ENCODE measurements at regions not wholly inside any gene's neighbourhood (a gene's known extent, or its start where the extent isn't known, plus 50 kb on each side); places are given as distances from the start of the nearest gene placed in this dataset.
"Not testable (repeated sequence)": the region's sequence is repeated elsewhere in the genome, so short reads cannot be mapped to it uniquely, and the experiment has no call there.

DNA sequence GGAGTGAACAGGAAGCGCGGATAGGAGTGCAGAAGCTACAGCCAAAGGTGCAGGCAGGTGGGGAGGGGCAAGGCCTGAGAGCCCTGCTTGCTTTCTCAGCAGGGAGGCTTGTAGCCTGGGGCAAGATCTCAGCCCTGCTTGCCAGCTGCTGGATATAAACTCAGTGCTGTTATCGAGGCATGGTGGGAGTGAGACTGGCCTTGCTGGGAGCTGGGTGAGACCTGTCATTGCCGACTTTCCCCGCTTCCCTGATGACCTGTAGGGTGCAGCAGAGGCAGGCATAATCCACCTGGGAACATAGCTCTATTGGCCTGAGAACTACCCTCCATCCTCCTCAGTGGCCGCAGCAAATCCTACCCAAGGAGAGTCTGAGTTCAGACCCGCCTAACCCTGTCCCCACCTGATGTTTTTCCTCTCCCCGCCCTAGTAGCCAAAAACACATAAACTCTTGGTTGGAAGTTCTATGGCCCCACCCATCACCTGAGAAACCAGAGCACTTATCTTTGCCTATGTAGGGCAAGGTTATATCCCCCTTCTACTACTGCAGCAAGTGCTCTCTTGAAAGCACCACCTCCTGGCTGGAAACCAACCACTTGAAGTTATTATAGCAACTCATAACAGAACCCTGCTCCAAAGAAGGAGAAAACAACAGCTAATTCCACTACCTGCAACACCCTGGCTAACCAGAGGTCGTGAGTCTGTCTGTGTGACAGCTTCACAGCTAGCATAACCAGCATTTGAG is 80.7 kb downstream of the FHIP1A start:
- H3K27me3 ChIP-seq = no peaks in the 10 kb centered on the region
- no peak overlapping the region for H3K4me3 ChIP-seq
- H3K9me3 ChIP-seq (ENCODE audit: low read depth) = no peaks in the 10 kb centered on the region
- DNase-seq (ENCODE audit: low read depth in 1 of 2, low spot score in 1 of 2) = no peak
- TF ChIP-seq, protein P1, sequence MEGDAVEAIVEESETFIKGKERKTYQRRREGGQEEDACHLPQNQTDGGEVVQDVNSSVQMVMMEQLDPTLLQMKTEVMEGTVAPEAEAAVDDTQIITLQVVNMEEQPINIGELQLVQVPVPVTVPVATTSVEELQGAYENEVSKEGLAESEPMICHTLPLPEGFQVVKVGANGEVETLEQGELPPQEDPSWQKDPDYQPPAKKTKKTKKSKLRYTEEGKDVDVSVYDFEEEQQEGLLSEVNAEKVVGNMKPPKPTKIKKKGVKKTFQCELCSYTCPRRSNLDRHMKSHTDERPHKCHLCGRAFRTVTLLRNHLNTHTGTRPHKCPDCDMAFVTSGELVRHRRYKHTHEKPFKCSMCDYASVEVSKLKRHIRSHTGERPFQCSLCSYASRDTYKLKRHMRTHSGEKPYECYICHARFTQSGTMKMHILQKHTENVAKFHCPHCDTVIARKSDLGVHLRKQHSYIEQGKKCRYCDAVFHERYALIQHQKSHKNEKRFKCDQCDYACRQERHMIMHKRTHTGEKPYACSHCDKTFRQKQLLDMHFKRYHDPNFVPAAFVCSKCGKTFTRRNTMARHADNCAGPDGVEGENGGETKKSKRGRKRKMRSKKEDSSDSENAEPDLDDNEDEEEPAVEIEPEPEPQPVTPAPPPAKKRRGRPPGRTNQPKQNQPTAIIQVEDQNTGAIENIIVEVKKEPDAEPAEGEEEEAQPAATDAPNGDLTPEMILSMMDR (IDR thresholded peaks at IDR 0.05; ENCODE audit: low read depth, low read length) = no peak
- H3K36me3 ChIP-seq = no peaks in the 10 kb centered on the region
- H3K4me1 ChIP-seq (ENCODE audit: low read depth) = no peaks in the 10 kb centered on the region
- no peak overlapping the region for H3K27ac ChIP-seq

DNA sequence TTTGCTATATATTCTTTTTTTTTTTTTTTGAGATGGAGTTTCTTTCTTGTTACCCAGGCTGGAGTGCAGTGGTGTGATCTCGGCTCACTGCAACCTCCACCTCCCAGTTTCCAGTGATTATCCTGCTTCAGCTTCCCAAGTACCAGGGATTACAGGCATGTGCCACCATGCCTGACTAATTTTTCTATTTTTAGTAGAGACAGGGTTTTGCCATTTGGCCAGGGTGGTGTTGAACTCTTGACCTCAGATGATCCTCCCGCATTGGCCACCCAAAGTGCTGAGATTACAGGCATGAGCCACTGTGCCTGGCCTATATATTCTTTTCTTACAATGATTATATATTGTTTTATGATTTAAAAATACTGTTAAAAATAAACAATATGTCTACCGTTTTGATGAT is 86.6 kb downstream of the FHIP1A start:
- H3K4me3 ChIP-seq; DNase-seq (ENCODE audit: low read depth in 1 of 2, low spot score in 1 of 2); H3K27me3 ChIP-seq: not testable (repeated sequence)

DNA sequence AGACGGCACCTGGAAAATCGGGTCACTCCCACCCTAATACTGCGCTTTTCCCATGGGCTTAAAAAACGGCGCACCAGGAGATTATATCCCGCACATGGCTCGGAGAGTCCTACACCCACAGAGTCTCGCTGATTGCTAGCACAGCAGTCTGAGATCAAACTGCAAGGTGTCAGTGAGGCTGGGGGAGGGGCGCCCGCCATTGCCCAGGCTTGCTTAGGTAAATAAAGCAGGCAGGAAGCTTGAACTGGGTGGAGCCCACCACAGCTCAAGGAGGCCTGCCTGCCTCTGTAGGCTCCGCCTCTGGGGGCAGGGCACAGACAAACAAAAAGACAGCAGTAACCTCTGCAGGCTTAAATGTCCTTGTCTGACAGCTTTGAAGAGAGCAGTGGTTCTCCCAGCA is 102.6 kb downstream of the FHIP1A start:
- not testable (repeated sequence) for H3K4me1 ChIP-seq (ENCODE audit: low read depth); H3K9me3 ChIP-seq (ENCODE audit: low read depth); DNase-seq (ENCODE audit: low read depth in 1 of 2, low spot score in 1 of 2); H3K4me3 ChIP-seq; H3K36me3 ChIP-seq; H3K27ac ChIP-seq; H3K27me3 ChIP-seq

More for the DNA sequence above, 86.6 kb downstream of the FHIP1A start:
- H3K9me3 ChIP-seq (ENCODE audit: low read depth); H3K36me3 ChIP-seq; H3K27ac ChIP-seq; H3K4me1 ChIP-seq (ENCODE audit: low read depth): not testable (repeated sequence)

DNA sequence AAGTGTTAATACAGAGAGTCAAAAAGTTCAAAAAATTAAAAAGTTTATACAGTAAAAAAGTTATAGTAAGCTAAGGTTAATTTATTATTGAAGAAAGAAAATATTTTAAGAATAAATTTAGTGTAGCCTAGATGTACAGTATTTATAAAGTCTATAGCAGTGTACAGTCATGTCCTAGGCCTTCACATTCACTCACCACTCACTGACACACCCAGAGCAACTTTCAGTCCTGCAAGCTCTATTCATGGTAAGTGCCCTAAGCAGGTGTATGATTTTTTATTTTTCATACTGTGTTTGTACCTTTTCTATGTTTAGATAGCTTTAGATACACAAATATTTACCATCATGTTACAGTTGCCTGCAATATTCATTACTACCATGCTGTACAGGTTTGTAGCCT is 108.9 kb downstream of the FHIP1A start:
- Histone ChIP-seq H3K4me1 (ENCODE audit: low read depth) (peaks cover 7% of the 10 kb centered on the region), H3K9me3 (ENCODE audit: low read depth) (no peaks in the 10 kb centered on the region), H3K36me3 (no peaks in the 10 kb centered on the region), H3K27ac (no peak overlapping the region), H3K4me3 (no peak overlapping the region), H3K27me3 (no peaks in the 10 kb centered on the region)
- DNase-seq (ENCODE audit: low read depth in 1 of 2, low spot score in 1 of 2) = no peak
- TF ChIP-seq, protein P1 (IDR thresholded peaks at IDR 0.05; ENCODE audit: low read depth, low read length) = no peak

DNA sequence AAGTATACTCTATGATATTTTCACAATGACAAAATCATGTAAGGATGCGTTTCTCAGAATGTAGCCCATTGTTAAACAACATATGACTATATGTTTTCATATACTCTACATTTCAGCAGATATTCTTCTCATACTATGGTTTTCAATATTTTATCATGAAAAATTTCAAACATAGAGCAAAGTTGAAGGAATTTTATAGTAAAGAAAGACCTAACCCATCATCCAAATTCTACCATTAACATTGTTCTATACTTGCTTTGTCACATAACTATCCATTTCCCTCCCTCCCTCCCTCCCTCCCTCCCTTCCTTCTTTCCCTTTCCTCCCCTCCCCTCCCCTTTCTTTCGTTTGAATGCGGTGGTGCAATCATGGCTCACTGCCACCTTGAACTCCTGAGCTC is 109.4 kb downstream of the FHIP1A start:
- H3K36me3 ChIP-seq = no peaks in the 10 kb centered on the region
- DNase-seq (ENCODE audit: low read depth in 1 of 2, low spot score in 1 of 2) = no peak
- no peak overlapping the region for H3K27ac ChIP-seq
- TF ChIP-seq, protein P1 (IDR thresholded peaks at IDR 0.05; ENCODE audit: low read depth, low read length) = no peak
- H3K9me3 ChIP-seq (ENCODE audit: low read depth) = no peaks in the 10 kb centered on the region
- H3K4me3 ChIP-seq = no peak overlapping the region
- H3K4me1 ChIP-seq (ENCODE audit: low read depth) = peaks cover 7% of the 10 kb centered on the region
- H3K27me3 ChIP-seq = no peaks in the 10 kb centered on the region

DNA sequence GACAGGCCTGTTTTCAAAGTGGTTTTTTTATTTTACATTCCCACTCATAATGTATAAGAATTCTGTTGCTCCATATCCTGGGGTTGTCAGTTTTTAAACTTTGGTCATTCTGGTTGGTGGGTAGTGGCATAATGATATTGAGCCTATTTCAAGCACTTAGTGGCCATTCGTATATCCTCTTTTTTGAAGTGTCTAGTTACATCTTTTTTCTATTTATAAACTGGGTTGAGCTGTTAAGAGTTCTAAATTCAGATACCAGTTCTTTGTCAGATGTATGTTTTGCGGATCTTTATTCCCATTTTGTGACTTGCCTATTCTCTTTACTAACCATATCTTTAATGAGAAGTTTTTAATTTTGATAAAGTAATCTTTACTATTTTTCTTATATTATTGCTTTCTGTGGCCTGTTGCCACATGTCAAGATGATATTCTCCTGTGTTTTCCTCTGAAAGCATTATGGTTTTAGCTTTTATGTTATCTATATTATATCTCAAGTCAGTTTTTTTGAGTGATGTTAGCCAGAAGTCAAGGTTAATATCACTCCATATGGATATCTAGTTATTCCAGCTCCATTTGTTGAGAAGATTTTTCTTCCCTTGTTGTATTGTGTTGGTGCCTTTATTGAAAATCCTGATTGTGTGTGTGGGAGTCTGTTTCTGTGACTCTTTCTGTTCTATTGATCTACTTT is 110.9 kb downstream of the FHIP1A start:
- TF ChIP-seq, protein P1 (IDR thresholded peaks at IDR 0.05; ENCODE audit: low read depth, low read length) = no peak
- peaks cover 7% of the 10 kb centered on the region for H3K4me1 ChIP-seq (ENCODE audit: low read depth)
- no peak overlapping the region for H3K4me3 ChIP-seq
- no peaks in the 10 kb centered on the region for H3K9me3 ChIP-seq (ENCODE audit: low read depth)
- no peaks in the 10 kb centered on the region for H3K27me3 ChIP-seq
- no peak overlapping the region for H3K27ac ChIP-seq
- no peak for DNase-seq (ENCODE audit: low read depth in 1 of 2, low spot score in 1 of 2)
- H3K36me3 ChIP-seq = no peaks in the 10 kb centered on the region

All from cardiac muscle cell (in vitro differentiated cells and primary cell).